A549 (cell line): ENCODE measurements at regions not wholly inside any gene's neighbourhood (a gene's known extent, or its start where the extent isn't known, plus 50 kb on each side); places are given as distances from the start of the nearest gene placed in this dataset.

Experiments used
- ATAC-seq, 2 experiments: fragments of 200-7000 bp in 1 of 2; fragments of >200 bp in 1 of 2; cut with Nextera tagmentation in 1 of 2; cut with Tn5 transposase in 1 of 2; 3 replicates each; pipeline versions ENCODE4 v1.8.0 to v1.9.1; 2018 to 2020; ENCODE audit warnings: mild to moderate bottlenecking in 1 of 2, moderate library complexity in 1 of 2
- CTCF ChIA-PET: fragments of 300-600 bp; sonication (Branson Sonifier 250); formaldehyde crosslinking; extraction: SDS; loops from one replicate; lab custom pipeline; 2021; ENCODE audit warnings: antibody characterized with exemption, inconsistent platforms; lab: Yijun Ruan, JAX
- POLR2A ChIA-PET: fragments of 350-600 bp; formaldehyde crosslinking; extraction: SDS; loops from one replicate; lab custom pipeline; 2021; ENCODE audit warnings: antibody characterized with exemption, inconsistent platforms; lab: Yijun Ruan, JAX
- DNase-seq, 2 experiments: peaks; one replicate each; pipeline versions ENCODE4 v3.0.0 to v3.0.0-alpha.2; 2011 to 2016; ENCODE audit warnings: low read depth in 1 of 2, low spot score in 1 of 2
- FAIRE-seq: peaks from 2 replicates; lab custom pipeline; 2011; peaks lifted over from hg19 to GRCh38; lab: Jason Lieb, UNC
- H3K27ac ChIP-seq, 2 experiments: fragments of >200 bp; sonication (Bioruptor Twin); formaldehyde crosslinking; 3 replicates each; pipeline ENCODE4 v1.5.1; 2016 to 2017
- H3K4me1 ChIP-seq: fragments of >200 bp; sonication (Bioruptor Twin); formaldehyde crosslinking; 3 replicates; pipeline ENCODE4 v1.6.1; 2016
- H3K4me2 ChIP-seq: fragments of >200 bp; sonication (Bioruptor Twin); formaldehyde crosslinking; 3 replicates; pipeline ENCODE4 v1.6.1; 2016
- H3K4me3 ChIP-seq: fragments of >200 bp; sonication (Bioruptor Twin); formaldehyde crosslinking; 3 replicates; pipeline ENCODE4 v1.5.1; 2016
- H3K9me3 ChIP-seq: fragments of >200 bp; sonication (Bioruptor Twin); formaldehyde crosslinking; 3 replicates; pipeline ENCODE4 v1.6.1; 2016
- ATOH8 ChIP-seq: fragments of 250-450 bp; sonication (Bioruptor Pico); IDR thresholded peaks from 2 replicates; pipeline ENCODE4 v1.5.0; 2020; ENCODE audit warnings: low read depth, mild to moderate bottlenecking, moderate library complexity
- CBX2 ChIP-seq: fragments of 200-600 bp; sonication (generic); IDR thresholded peaks from 2 replicates; pipeline ENCODE4 v1.6.1; 2016; ENCODE audit warnings: low read depth, mild to moderate bottlenecking, borderline replicate concordance
- CBX8 ChIP-seq: fragments of 200-600 bp; sonication (generic); IDR thresholded peaks from 2 replicates; pipeline ENCODE4 v1.6.1; 2016
- CTCF ChIP-seq: fragments of >200 bp; sonication (Bioruptor Twin); formaldehyde crosslinking; IDR thresholded peaks from 3 replicates; pipeline ENCODE4 v1.5.1; 2016
- EHMT2 ChIP-seq: fragments of 200-600 bp; sonication (generic); IDR thresholded peaks from 2 replicates; pipeline ENCODE4 v1.6.1; 2016; ENCODE audit warnings: antibody characterized with exemption, low read depth, mild to moderate bottlenecking, moderate library complexity
- ESRRA ChIP-seq: fragments of 150-350 bp; IDR thresholded peaks from 2 replicates; pipeline ENCODE4 v1.6.1; 2014; ENCODE audit warnings: mild to moderate bottlenecking, low read length, borderline replicate concordance
- FOSB ChIP-seq: fragments of 250-450 bp; sonication (Bioruptor Pico); IDR thresholded peaks from 2 replicates; pipeline ENCODE4 v1.5.0; 2020; ENCODE audit warnings: mild to moderate bottlenecking, moderate library complexity
- FOSL2 ChIP-seq, 2 experiments: fragments of 450-650 bp in 1 of 2; fragments of >200 bp in 1 of 2; sonication (Bioruptor Twin) in 1 of 2; formaldehyde crosslinking; IDR thresholded peaks; 2 replicates each; pipeline versions ENCODE4 v1.5.0 to v1.6.1; 2016 to 2020; ENCODE audit warnings: mild to moderate bottlenecking in 1 of 2, moderate library complexity in 1 of 2
- GATA3 ChIP-seq: IDR thresholded peaks from 2 replicates; pipeline ENCODE4 v1.6.1; 2012; ENCODE audit warnings: borderline replicate concordance
- HES2 ChIP-seq: fragments of >200 bp; sonication (Bioruptor Twin); formaldehyde crosslinking; IDR thresholded peaks from 2 replicates; pipeline ENCODE4 v1.6.1; 2016
- HOXA7 ChIP-seq: fragments of 250-450 bp; sonication (Bioruptor Pico); IDR thresholded peaks from 2 replicates; pipeline ENCODE4 v1.5.0; 2020; ENCODE audit warnings: mild to moderate bottlenecking, moderate library complexity
- HOXB13 ChIP-seq: fragments of 250-450 bp; sonication (Bioruptor Pico); IDR thresholded peaks from 2 replicates; pipeline ENCODE4 v1.5.0; 2020; ENCODE audit warnings: low read depth, mild to moderate bottlenecking, moderate library complexity
- HOXB5 ChIP-seq: fragments of 250-450 bp; sonication (Bioruptor Pico); IDR thresholded peaks from 2 replicates; pipeline ENCODE4 v1.5.0; 2020; ENCODE audit warnings: mild to moderate bottlenecking, moderate library complexity
- JUN ChIP-seq, 2 experiments: fragments of >200 bp; sonication (Bioruptor Twin); formaldehyde crosslinking; IDR thresholded peaks; 2 replicates in 1 of 2; 3 replicates in 1 of 2; pipeline ENCODE4 v1.6.1; 2016 to 2017
- KDM1A ChIP-seq: fragments of 200-600 bp; sonication (generic); IDR thresholded peaks from 2 replicates; pipeline ENCODE4 v1.6.1; 2016; ENCODE audit warnings: low read depth, mild to moderate bottlenecking
- KDM5A ChIP-seq: fragments of 200-600 bp; sonication (generic); IDR thresholded peaks from 2 replicates; pipeline ENCODE4 v1.6.1; 2016; ENCODE audit warnings: antibody characterized with exemption, mild to moderate bottlenecking
- MAFK ChIP-seq: fragments of 450-650 bp; IDR thresholded peaks from 2 replicates; pipeline ENCODE4 v1.6.1; 2014; ENCODE audit not compliant: partially characterized antibody
- NR3C1 ChIP-seq: fragments of >200 bp; sonication (Bioruptor Twin); formaldehyde crosslinking; IDR thresholded peaks from 3 replicates; pipeline ENCODE4 v1.6.1; 2017
- RARB ChIP-seq: fragments of 250-450 bp; sonication (Bioruptor Pico); IDR thresholded peaks from 2 replicates; pipeline ENCODE4 v1.8.0; 2021; ENCODE audit warnings: mild to moderate bottlenecking, moderate library complexity
- RFX5 ChIP-seq: fragments of 450-650 bp; IDR thresholded peaks from 2 replicates; pipeline ENCODE4 v1.7.1; 2014; ENCODE audit warnings: antibody characterized with exemption, mild to moderate bottlenecking, moderate library complexity
- RNF2 ChIP-seq: fragments of 200-600 bp; sonication (generic); IDR thresholded peaks from 2 replicates; pipeline ENCODE4 v1.6.1; 2016; ENCODE audit warnings: low read depth, mild to moderate bottlenecking, antibody characterized with exemption, moderate library complexity, borderline replicate concordance
- SMC3 ChIP-seq: fragments of >200 bp; sonication (Bioruptor Twin); formaldehyde crosslinking; IDR thresholded peaks from 3 replicates; pipeline ENCODE4 v1.6.1; 2018; ENCODE audit warnings: inconsistent platforms
- SREBF2 ChIP-seq: fragments of 450-650 bp; IDR thresholded peaks from 2 replicates; pipeline ENCODE4 v1.6.1; 2014; ENCODE audit warnings: mild to moderate bottlenecking, moderate library complexity
- ZFP36 ChIP-seq: fragments of 450-650 bp; IDR thresholded peaks from 2 replicates; pipeline ENCODE4 v1.6.1; 2014; ENCODE audit warnings: borderline replicate concordance; ENCODE audit not compliant: partially characterized antibody
- WGBS: methylation state at CpG from one replicate; pipeline ENCODE4 v1.1.6; 2017; ENCODE audit errors: missing lambda C conversion rate; 5-methylcytosine and 5-hydroxymethylcytosine counted together
- TF ChIP-seq, protein P1 (sequence below): fragments of 150-350 bp; IDR thresholded peaks from 2 replicates; pipeline ENCODE4 v1.6.1; 2014; ENCODE audit warnings: low read depth, mild to moderate bottlenecking, low read length
- TF ChIP-seq, protein P2 (sequence below): IDR thresholded peaks from 2 replicates; pipeline ENCODE4 v1.6.1; 2012

- no peak for ATAC-seq
- 5% methylated on average over 5 of the region's 5 CpGs for WGBS
- CTCF ChIA-PET, result no interaction called here
- TF ChIP-seq HOXA7, result no peak
- TF ChIP-seq KDM1A, result no peak
- TF ChIP-seq FOSB (CRISPR knock-in tag), result no peak
- no peak for TF ChIP-seq HES2
- TF ChIP-seq HOXB13 (CRISPR knock-in tag), result no peak
- TF ChIP-seq ATOH8 (CRISPR knock-in tag), result no peak
- TF ChIP-seq GATA3, result no peak
- TF ChIP-seq JUN (IDR thresholded peaks at IDR 0.05), result no peak
- no peak for TF ChIP-seq ESRRA
- TF ChIP-seq FOSL2 (IDR thresholded peaks at IDR 0.05), result no peak
- TF ChIP-seq FOSL2 (CRISPR knock-in tag; IDR thresholded peaks at IDR 0.05), result no peak
- TF ChIP-seq RARB (CRISPR knock-in tag), result no peak
- TF ChIP-seq, protein P1, sequence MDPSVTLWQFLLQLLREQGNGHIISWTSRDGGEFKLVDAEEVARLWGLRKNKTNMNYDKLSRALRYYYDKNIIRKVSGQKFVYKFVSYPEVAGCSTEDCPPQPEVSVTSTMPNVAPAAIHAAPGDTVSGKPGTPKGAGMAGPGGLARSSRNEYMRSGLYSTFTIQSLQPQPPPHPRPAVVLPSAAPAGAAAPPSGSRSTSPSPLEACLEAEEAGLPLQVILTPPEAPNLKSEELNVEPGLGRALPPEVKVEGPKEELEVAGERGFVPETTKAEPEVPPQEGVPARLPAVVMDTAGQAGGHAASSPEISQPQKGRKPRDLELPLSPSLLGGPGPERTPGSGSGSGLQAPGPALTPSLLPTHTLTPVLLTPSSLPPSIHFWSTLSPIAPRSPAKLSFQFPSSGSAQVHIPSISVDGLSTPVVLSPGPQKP, result no peak
- TF ChIP-seq RFX5, result no peak
- TF ChIP-seq CTCF, result no peak
- TF ChIP-seq RNF2, result no peak
- TF ChIP-seq SMC3, result no peak
- TF ChIP-seq NR3C1, result no peak
- no peak for TF ChIP-seq MAFK
- no peak for TF ChIP-seq SREBF2
- Histone ChIP-seq H3K4me1 (no peaks in the 10 kb centered on the region), H3K9me3 (no peaks in the 10 kb centered on the region), H3K4me3 (no peak overlapping the region), H3K4me2 (no peak overlapping the region), H3K27ac (no peak overlapping the region)
- FAIRE-seq, result no peak
- DNase-seq, result no peak
- POLR2A ChIA-PET, result no interaction called here
These were observed 239.8 kb downstream of the IRX2 start for GRCh38 chr5:2511706-2512105.

DNA sequence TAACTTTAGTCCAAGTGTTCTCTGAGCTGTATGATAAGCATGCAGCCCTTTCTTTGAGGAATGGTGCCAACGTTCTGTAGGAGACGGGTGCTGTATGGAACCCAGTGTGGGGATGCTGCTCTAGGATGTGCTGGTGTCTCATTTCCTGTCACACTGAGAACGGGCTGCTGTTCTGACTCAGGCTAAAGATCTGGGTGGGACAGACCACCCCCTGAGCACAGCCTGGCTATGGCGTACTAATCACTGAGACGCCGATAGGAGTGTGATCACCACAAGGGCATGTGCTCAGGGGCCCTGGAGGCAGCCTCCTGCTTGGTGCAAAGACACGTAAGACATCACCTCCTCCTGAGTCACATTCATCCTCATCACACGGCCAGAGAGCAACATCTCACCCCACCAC is 240.4 kb downstream of the IRX2 start:
- FAIRE-seq (no peak), DNase-seq (no peak), ATAC-seq (no peak)
- no peak for TF ChIP-seq HOXA7
- no peak for TF ChIP-seq ATOH8 (CRISPR knock-in tag)
- 5% methylated on average over 7 of the region's 8 CpGs for WGBS
- Histone ChIP-seq H3K4me1 (no peaks in the 10 kb centered on the region), H3K27ac (no peak overlapping the region), H3K9me3 (no peaks in the 10 kb centered on the region), H3K4me2 (no peak overlapping the region), H3K4me3 (no peak overlapping the region)
- CTCF ChIA-PET, result no interaction called here
- POLR2A ChIA-PET, result no interaction called here

GRCh38 chr5:2509527-2509926 is 241.9 kb downstream of the IRX2 start:
- 6% methylated on average over 6 of the region's 6 CpGs for WGBS
- FAIRE-seq (no peak), ATAC-seq (no peak), DNase-seq (no peak)
- CTCF ChIA-PET, result no interaction called here
- no peak overlapping the region for H3K4me3 ChIP-seq
- POLR2A ChIA-PET, result no interaction called here
- TF ChIP-seq NR3C1, result no peak
- TF ChIP-seq RARB (CRISPR knock-in tag), result no peak
- no peak for TF ChIP-seq EHMT2
- no peak for TF ChIP-seq HOXB5 (CRISPR knock-in tag)
- TF ChIP-seq ZFP36, result no peak
- no peak for TF ChIP-seq ESRRA
- TF ChIP-seq KDM5A, result no peak
- TF ChIP-seq, protein P1, result no peak
- no peak for TF ChIP-seq CBX2
- no peak for TF ChIP-seq RFX5
- no peak for TF ChIP-seq MAFK
- no peak for TF ChIP-seq CBX8
- TF ChIP-seq, protein P2, sequence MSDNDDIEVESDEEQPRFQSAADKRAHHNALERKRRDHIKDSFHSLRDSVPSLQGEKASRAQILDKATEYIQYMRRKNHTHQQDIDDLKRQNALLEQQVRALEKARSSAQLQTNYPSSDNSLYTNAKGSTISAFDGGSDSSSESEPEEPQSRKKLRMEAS, result no peak
- no peaks in the 10 kb centered on the region for H3K4me1 ChIP-seq
- H3K27ac ChIP-seq, result no peak overlapping the region
- no peaks in the 10 kb centered on the region for H3K9me3 ChIP-seq
- no peak overlapping the region for H3K4me2 ChIP-seq
